Pancreas (tissue), 10 donors: ENCODE measurements at regions not wholly inside any gene's neighbourhood (a gene's known extent, or its start where the extent isn't known, plus 50 kb on each side); places are given as distances from the start of the nearest gene placed in this dataset.

Experiments
- ATAC-seq, 4 donors: fragments of 200-7000 bp; cut with Tn5 transposase; one replicate each; pipeline versions ENCODE4 v1.8.0 to v1.9.1; 2020; ENCODE audit warnings: mild to moderate bottlenecking in 4 of 4, moderate library complexity in 4 of 4
- DNase-seq, 6 donors: peaks; one replicate each; pipeline ENCODE4 v3.0.0-alpha.2; 2020
- FAIRE-seq: peaks from 2 replicates; lab custom pipeline; 2012; peaks lifted over from hg19 to GRCh38; lab: Jason Lieb, UNC
- H3K27ac ChIP-seq, 4 donors: fragments of 200-600 bp; sonication (generic); 1 replicate in 3 of 4; 2 replicates in 1 of 4; pipeline versions ENCODE4 v1.5.0 to v1.8.0; 2020
- H3K27me3 ChIP-seq, 4 donors: fragments of 200-600 bp; one replicate each; pipeline ENCODE4 v1.8.0; 2021
- H3K36me3 ChIP-seq, 3 donors: fragments of 200-600 bp; sonication (generic) in 1 of 3; one replicate each; pipeline versions ENCODE4 v1.5.0 to v1.8.0; 2020 to 2021
- H3K4me1 ChIP-seq, 3 donors: fragments of 200-600 bp; one replicate each; pipeline ENCODE4 v1.8.0; 2021
- H3K4me3 ChIP-seq, 4 donors: fragments of 200-600 bp; sonication (generic) in 2 of 4; one replicate each; pipeline versions ENCODE4 v1.5.0 to v1.8.0; 2020 to 2021
- H3K9me3 ChIP-seq, 4 donors: fragments of 200-600 bp; one replicate each; pipeline ENCODE4 v1.8.0; 2021
- WGBS, 2 donors: extraction: QIAGEN DNeasy Blood & Tissue Kit; methylation state at CpG; one replicate each; pipeline ENCODE4 v1.1.7; 2013; 5-methylcytosine and 5-hydroxymethylcytosine counted together
- intact Hi-C, 3 donors: fragments of 100-400 bp; cut with DNase I; formaldehyde crosslinking; loops; one replicate each; pipeline versions ENCODE4 v1.11.1 to v1.14.2; 2022
- TF ChIP-seq, protein P1 (sequence below), 4 donors: fragments of 200-600 bp; sonication (generic) in 3 of 4; IDR thresholded peaks; one replicate each; pipeline versions ENCODE4 v1.5.0 to v1.8.0; 2021; ENCODE audit warnings: antibody characterized with exemption in 4 of 4
- donor health status: healthy with polysubstance abuse.
- donor health status: DM: no; HTN: no; CAD: no; lungs with moderate emphysema.
- donor health status: DM: no; HTN: no; CAD: no.
- donor health status: control.
- donor health status: control.
- donor health status: Bipolar disorder and iron deficiency.
- donor health status: DM: yes; HTN: yes; CAD: no.
- donor health status: DM: no; HTN: no; CAD: no.
- donor health status: DM: no; HTN: no; CAD: no.
- donor health status: DM: yes; HTN: yes; CAD: no.

GRCh38 chr6:15894973-15895725 lies 232.3 kb upstream of the DTNBP1 start:
- FAIRE-seq (no peak), DNase-seq (no peak), ATAC-seq (no peak)
- peaks cover 0 to 5% (median 0%) of the 10 kb centered on the region in 3 donors for H3K4me1 ChIP-seq
- H3K36me3 ChIP-seq = no peaks in the 10 kb centered on the region
- intact Hi-C loops = no loop called here
- TF ChIP-seq, protein P1, sequence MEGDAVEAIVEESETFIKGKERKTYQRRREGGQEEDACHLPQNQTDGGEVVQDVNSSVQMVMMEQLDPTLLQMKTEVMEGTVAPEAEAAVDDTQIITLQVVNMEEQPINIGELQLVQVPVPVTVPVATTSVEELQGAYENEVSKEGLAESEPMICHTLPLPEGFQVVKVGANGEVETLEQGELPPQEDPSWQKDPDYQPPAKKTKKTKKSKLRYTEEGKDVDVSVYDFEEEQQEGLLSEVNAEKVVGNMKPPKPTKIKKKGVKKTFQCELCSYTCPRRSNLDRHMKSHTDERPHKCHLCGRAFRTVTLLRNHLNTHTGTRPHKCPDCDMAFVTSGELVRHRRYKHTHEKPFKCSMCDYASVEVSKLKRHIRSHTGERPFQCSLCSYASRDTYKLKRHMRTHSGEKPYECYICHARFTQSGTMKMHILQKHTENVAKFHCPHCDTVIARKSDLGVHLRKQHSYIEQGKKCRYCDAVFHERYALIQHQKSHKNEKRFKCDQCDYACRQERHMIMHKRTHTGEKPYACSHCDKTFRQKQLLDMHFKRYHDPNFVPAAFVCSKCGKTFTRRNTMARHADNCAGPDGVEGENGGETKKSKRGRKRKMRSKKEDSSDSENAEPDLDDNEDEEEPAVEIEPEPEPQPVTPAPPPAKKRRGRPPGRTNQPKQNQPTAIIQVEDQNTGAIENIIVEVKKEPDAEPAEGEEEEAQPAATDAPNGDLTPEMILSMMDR (IDR thresholded peaks at IDR 0.05) = no peak
- no peaks in the 10 kb centered on the region for H3K9me3 ChIP-seq
- no peak overlapping the region for H3K4me3 ChIP-seq
- 92 to 93% methylated on average over 4 of the region's 4 CpGs for WGBS, 2 donors
- no peaks in the 10 kb centered on the region for H3K27me3 ChIP-seq
- no peak overlapping the region for H3K27ac ChIP-seq

DNA sequence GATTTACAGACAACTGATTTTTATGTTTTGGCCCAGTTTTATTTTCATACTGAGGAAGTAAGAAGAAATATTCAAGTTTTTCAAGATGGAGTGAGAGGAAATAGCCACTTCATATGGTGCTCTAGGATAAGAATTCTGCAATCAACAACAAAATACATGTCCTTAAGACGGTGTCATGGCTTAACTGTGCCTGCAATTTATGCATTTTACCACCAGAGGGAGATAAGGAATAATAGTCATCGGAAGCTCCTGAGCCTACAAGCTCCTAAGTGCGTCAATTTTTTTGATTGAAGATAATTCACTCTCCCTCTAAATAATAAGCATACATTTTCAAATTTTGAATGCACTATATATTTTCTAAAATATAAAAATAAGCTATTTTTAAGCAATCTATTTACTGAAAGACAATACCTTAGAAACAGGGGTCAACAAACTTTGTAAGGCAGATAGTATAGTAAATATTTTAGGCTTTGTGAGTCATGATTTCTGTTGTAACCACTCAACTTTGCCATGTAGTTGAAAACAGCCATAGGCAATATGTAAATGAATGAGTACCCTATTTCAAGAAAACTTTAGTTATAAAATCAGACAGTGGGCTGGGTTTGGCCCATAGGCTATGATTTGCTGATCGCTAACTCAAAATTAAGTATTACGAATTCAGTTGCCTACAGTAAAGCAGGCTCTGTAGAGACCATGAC lies 230.9 kb upstream of the DTNBP1 start:
- ATAC-seq = peak in 1 of 4 donors; percentile 54
- WGBS, 2 donors = 54 to 55% methylated on average over 5 of the region's 5 CpGs
- Histone ChIP-seq H3K36me3 (no peaks in the 10 kb centered on the region), H3K4me3 (no peak overlapping the region), H3K27ac (no peak overlapping the region), H3K27me3 (no peaks in the 10 kb centered on the region), H3K9me3 (no peaks in the 10 kb centered on the region), H3K4me1 (peaks cover 0 to 5% (median 0%) of the 10 kb centered on the region in 3 donors)
- TF ChIP-seq, protein P1 (IDR thresholded peaks at IDR 0.05) = peak in 1 of 4 donors; percentile 29
- DNase-seq = no peak
- FAIRE-seq = no peak
- intact Hi-C loops = no loop called here

DNA sequence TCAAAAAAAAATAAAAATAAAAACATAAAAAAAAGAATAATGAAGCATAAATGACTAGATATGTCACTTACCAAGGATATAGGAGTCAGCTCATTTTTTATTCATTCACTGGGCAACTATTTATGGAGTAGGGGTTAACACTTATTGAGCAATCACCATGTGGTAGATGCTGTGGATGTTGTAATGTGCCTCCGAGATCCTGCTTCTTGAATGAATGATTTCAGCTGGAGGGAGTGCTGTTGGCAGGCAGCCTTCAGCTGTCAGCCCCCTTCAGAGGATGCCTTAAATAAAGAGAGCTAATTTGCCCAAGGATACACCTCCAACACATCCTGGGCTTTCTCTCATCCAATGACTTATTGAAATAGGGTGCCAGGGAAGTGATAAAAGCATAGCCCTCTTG lies 229.5 kb upstream of the DTNBP1 start:
- no peaks in the 10 kb centered on the region for H3K9me3 ChIP-seq
- H3K27ac ChIP-seq = no peak overlapping the region
- intact Hi-C loops = no loop called here
- H3K4me3 ChIP-seq = no peak overlapping the region
- H3K27me3 ChIP-seq = no peaks in the 10 kb centered on the region
- H3K36me3 ChIP-seq = no peaks in the 10 kb centered on the region
- FAIRE-seq = no peak
- H3K4me1 ChIP-seq = peaks cover 0 to 5% (median 0%) of the 10 kb centered on the region in 3 donors
- TF ChIP-seq, protein P1 (IDR thresholded peaks at IDR 0.05) = no peak
- WGBS, 2 donors = 66 to 71% methylated on average over 1 of the region's 1 CpG
- ATAC-seq = no peak
- DNase-seq = no peak

GRCh38 chr6:15888798-15889772 lies 226.3 kb upstream of the DTNBP1 start:
- H3K4me1 ChIP-seq = no peaks in the 10 kb centered on the region
- no peak overlapping the region for H3K4me3 ChIP-seq
- DNase-seq (no peak), ATAC-seq (peak in 1 of 4 donors; percentile 32), FAIRE-seq (no peak)
- intact Hi-C loops = no loop called here
- H3K27ac ChIP-seq = no peak overlapping the region
- no peaks in the 10 kb centered on the region for H3K27me3 ChIP-seq
- no peaks in the 10 kb centered on the region for H3K36me3 ChIP-seq
- TF ChIP-seq, protein P1 (IDR thresholded peaks at IDR 0.05) = no peak
- WGBS, 2 donors = 84 to 91% methylated on average over 10 of the region's 10 CpGs
- no peaks in the 10 kb centered on the region for H3K9me3 ChIP-seq
